Breast epithelium (tissue), 4 donors: ENCODE measurements at regions not wholly inside any gene's neighbourhood (a gene's known extent, or its start where the extent isn't known, plus 50 kb on each side); places are given as distances from the start of the nearest gene placed in this dataset.

Experiments
- DNase-seq, 2 donors: peaks; one replicate each; pipeline ENCODE4 v3.0.0-alpha.2; 2019; ENCODE audit warnings: low spot score in 2 of 2
- H3K27ac ChIP-seq, 2 donors: fragments of 200-600 bp; sonication (generic) in 1 of 2; one replicate each; pipeline ENCODE4 v1.5.1; 2016 to 2019; ENCODE audit warnings: mild to moderate bottlenecking in 1 of 2
- H3K27me3 ChIP-seq, 2 donors: fragments of 200-600 bp; sonication (generic) in 1 of 2; one replicate each; pipeline versions ENCODE4 v1.5.1 to v1.6.0; 2017 to 2019; ENCODE audit warnings: control low read depth in 1 of 2, mild to moderate bottlenecking in 1 of 2
- H3K36me3 ChIP-seq: fragments of 200-600 bp; one replicate; pipeline ENCODE4 v1.5.1; 2019
- H3K4me1 ChIP-seq, 2 donors: fragments of 200-600 bp; sonication (generic); one replicate each; pipeline ENCODE4 v1.5.1; 2016 to 2019; ENCODE audit warnings: control low read depth in 1 of 2
- H3K4me3 ChIP-seq, 3 donors: fragments of 200-600 bp; sonication (generic); 1 replicate in 2 of 3; 2 replicates in 1 of 3; pipeline ENCODE4 v1.5.1; 2016 to 2019; ENCODE audit warnings: mild to moderate bottlenecking in 3 of 3, moderate library complexity in 2 of 3
- H3K9me3 ChIP-seq, 2 donors: fragments of 200-600 bp; sonication (generic) in 1 of 2; one replicate each; pipeline ENCODE4 v1.5.1; 2016 to 2019; ENCODE audit warnings: control low read depth in 1 of 2
- CTCF ChIP-seq, 3 donors: fragments of 450-650 bp; IDR thresholded peaks; one replicate each; pipeline ENCODE4 v1.5.1; 2016 to 2017; ENCODE audit warnings: antibody characterized with exemption in 3 of 3, mild to moderate bottlenecking in 3 of 3, moderate library complexity in 3 of 3
- POLR2A ChIP-seq: fragments of 450-650 bp; IDR thresholded peaks from one replicate; pipeline ENCODE4 v1.6.1; 2016; ENCODE audit warnings: antibody characterized with exemption, mild to moderate bottlenecking, moderate library complexity
- POLR2AphosphoS5 ChIP-seq, 3 donors: sonication (generic); formaldehyde crosslinking; IDR thresholded peaks; one replicate each; pipeline ENCODE4 v1.6.1; 2017; ENCODE audit warnings: antibody characterized with exemption in 3 of 3
- intact Hi-C: fragments of 100-400 bp; cut with DNase I; formaldehyde crosslinking; loops from one replicate; pipeline ENCODE4 v1.15.1; 2023; ENCODE audit warnings: low total_unique reads

DNA sequence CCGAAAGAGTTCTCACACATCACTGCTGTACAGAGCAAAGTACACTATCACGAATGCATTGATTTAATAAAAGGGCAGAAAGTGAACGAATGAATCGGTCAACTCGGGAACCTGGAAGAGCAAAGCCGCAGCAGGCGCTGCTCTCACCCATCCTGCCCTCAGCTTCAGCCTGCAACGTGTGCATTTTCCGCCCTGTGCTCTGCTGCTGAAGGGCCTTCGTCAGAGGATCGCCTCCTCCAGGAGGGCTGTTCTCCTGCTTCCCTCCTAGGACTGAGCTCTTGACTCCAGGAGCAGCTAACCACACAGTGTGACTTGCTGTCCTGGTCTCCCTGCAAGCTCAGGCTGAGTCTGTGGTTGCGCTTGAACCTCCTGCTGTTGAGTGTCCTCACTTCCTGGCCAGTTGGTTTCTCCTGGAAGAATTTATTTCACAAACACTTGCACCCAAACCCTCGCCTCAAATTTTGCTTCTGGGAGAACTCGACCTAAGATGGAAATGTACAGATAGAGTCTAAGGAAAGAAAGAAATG is 473.0 kb upstream of the KLF6 start:
- no peak overlapping the region for H3K4me3 ChIP-seq
- no peaks in the 10 kb centered on the region for H3K36me3 ChIP-seq
- no peak for DNase-seq
- intact Hi-C loops, result no loop called here
- no peaks in the 10 kb centered on the region for H3K9me3 ChIP-seq
- H3K27ac ChIP-seq, result no peak overlapping the region
- TF ChIP-seq POLR2A (no peak), POLR2AphosphoS5 (IDR thresholded peaks at IDR 0.05) (no peak), CTCF (IDR thresholded peaks at IDR 0.05) (no peak)
- no peaks in the 10 kb centered on the region for H3K27me3 ChIP-seq
- H3K4me1 ChIP-seq, result no peaks in the 10 kb centered on the region

GRCh38 chr10:4256971-4257370 is 472.0 kb upstream of the KLF6 start:
- TF ChIP-seq POLR2AphosphoS5 (IDR thresholded peaks at IDR 0.05) (no peak), POLR2A (no peak), CTCF (IDR thresholded peaks at IDR 0.05) (no peak)
- Histone ChIP-seq H3K4me1 (no peaks in the 10 kb centered on the region), H3K27ac (no peak overlapping the region), H3K4me3 (no peak overlapping the region), H3K9me3 (no peaks in the 10 kb centered on the region), H3K36me3 (no peaks in the 10 kb centered on the region), H3K27me3 (no peaks in the 10 kb centered on the region)
- intact Hi-C loops, result no loop called here
- DNase-seq, result no peak

DNA sequence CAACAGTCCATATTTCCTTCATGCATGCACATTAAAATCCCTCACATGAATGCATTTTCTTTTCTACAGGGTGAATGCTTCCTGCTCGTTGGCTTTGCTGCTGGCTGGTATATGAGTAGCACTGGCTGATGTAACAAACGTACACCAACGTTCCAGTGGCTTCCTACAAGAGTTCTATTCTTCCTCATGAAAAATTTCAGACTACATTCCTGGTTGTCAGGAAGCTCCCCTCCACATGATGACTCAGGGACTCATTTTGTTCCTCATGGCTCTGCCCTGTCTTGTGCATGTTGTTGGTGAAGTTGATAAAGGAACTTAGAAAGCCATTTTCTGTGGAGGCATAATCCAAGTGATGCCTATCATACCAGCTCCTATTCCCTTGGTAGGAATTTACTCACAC is 470.7 kb upstream of the KLF6 start:
- intact Hi-C loops, result no loop called here
- H3K36me3 ChIP-seq, result no peaks in the 10 kb centered on the region

GRCh38 chr10:4254101-4254994 is 469.3 kb upstream of the KLF6 start:
- no peaks in the 10 kb centered on the region for H3K4me1 ChIP-seq
- H3K27me3 ChIP-seq, result no peaks in the 10 kb centered on the region
- intact Hi-C loops, result no loop called here
- no peaks in the 10 kb centered on the region for H3K9me3 ChIP-seq
- no peaks in the 10 kb centered on the region for H3K36me3 ChIP-seq
- no peak overlapping the region for H3K4me3 ChIP-seq
- H3K27ac ChIP-seq, result peak overlapping the region; percentile 7 to 48
- TF ChIP-seq CTCF (IDR thresholded peaks at IDR 0.05), result no peak
- TF ChIP-seq POLR2AphosphoS5 (IDR thresholded peaks at IDR 0.05), result no peak
- TF ChIP-seq POLR2A, result no peak
- no peak for DNase-seq

More for the DNA sequence above, 470.7 kb upstream of the KLF6 start:
- Histone ChIP-seq H3K4me1 (no peaks in the 10 kb centered on the region), H3K27me3 (no peaks in the 10 kb centered on the region), H3K27ac (no peak overlapping the region), H3K9me3 (no peaks in the 10 kb centered on the region), H3K4me3 (no peak overlapping the region)
- DNase-seq, result no peak
- TF ChIP-seq POLR2A (no peak), CTCF (IDR thresholded peaks at IDR 0.05) (no peak), POLR2AphosphoS5 (IDR thresholded peaks at IDR 0.05) (no peak)

DNA sequence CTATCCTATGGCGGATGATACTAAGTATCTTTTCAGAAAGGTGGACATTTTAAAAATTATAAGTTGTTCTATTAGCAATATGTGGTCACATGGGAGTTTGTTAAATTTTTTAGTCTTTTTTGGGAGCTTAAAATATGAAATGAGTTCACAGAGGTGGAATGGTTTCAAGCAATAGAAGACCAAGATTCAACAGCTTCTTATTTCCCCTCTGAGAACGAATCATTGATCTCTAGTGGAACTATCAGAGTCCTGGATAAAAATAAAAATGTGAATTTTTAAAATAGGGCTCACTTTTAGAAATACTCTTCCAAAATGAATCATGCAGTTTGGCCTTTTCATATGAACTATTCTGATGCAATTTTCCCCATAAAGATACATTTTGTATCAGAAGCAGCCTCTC is 467.7 kb upstream of the KLF6 start:
- Histone ChIP-seq H3K36me3 (no peaks in the 10 kb centered on the region), H3K27ac (no peak overlapping the region), H3K4me1 (no peaks in the 10 kb centered on the region), H3K27me3 (no peaks in the 10 kb centered on the region), H3K9me3 (no peaks in the 10 kb centered on the region), H3K4me3 (no peak overlapping the region)
- no peak for TF ChIP-seq POLR2AphosphoS5 (IDR thresholded peaks at IDR 0.05)
- TF ChIP-seq CTCF (IDR thresholded peaks at IDR 0.05), result no peak
- TF ChIP-seq POLR2A, result no peak
- intact Hi-C loops, result no loop called here
- DNase-seq, result no peak
